Lower leg skin (tissue), 3 donors: ENCODE measurements at regions not wholly inside any gene's neighbourhood (a gene's known extent, or its start where the extent isn't known, plus 50 kb on each side); places are given as distances from the start of the nearest gene placed in this dataset.
"Not testable (repeated sequence)": the region's sequence is repeated elsewhere in the genome, so short reads cannot be mapped to it uniquely, and the experiment has no call there.

Experiments used
- CTCF ChIP-seq, 3 donors: fragments of 450-650 bp; IDR thresholded peaks; one replicate each; pipeline ENCODE4 v1.5.1; 2016; ENCODE audit warnings: antibody characterized with exemption in 3 of 3, mild to moderate bottlenecking in 3 of 3, moderate library complexity in 2 of 3
- POLR2A ChIP-seq, 2 donors: fragments of 450-650 bp; IDR thresholded peaks; one replicate each; pipeline ENCODE4 v1.6.1; 2016 to 2017; ENCODE audit warnings: antibody characterized with exemption in 2 of 2, mild to moderate bottlenecking in 1 of 2, moderate library complexity in 1 of 2

GRCh38 chr21:5231261-5231660 lies 5290.1 kb upstream of the TPTE start:
- not testable (repeated sequence) for TF ChIP-seq POLR2A, CTCF (IDR thresholded peaks at IDR 0.05)
